HG02943 (cell line): ENCODE measurements at regions not wholly inside any gene's neighbourhood (a gene's known extent, or its start where the extent isn't known, plus 50 kb on each side); places are given as distances from the start of the nearest gene placed in this dataset.
"Not testable (repeated sequence)": the region's sequence is repeated elsewhere in the genome, so short reads cannot be mapped to it uniquely, and the experiment has no call there.

Source experiments
- ATAC-seq: cut with Tn5 transposase; IDR thresholded peaks from one replicate; pipeline ENCODE4 v1.9.1; 2021; ENCODE audit warnings: mild to moderate bottlenecking, low read depth, moderate library complexity; ENCODE audit not compliant: unreplicated experiment

DNA sequence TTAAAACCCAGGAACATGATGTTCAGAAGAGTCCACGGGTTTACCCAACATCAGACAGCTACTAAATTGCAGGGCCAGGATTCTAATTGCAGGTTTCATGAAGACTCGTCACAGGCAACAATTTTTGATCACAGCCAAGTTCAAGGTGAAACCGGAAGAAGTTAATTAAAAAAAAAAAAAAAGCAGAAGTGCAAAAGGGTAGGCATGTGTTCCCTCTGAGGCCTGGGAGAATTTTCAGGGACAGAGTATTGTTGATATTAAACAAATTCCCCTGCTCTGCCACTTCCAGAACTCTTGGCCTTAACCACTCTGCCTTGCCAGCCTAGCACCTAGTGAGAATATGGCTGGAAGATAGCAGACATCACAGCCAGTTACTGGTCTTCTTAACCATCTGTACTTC, 99.4 kb upstream of the TRIB2 start:
- no peak for ATAC-seq

DNA sequence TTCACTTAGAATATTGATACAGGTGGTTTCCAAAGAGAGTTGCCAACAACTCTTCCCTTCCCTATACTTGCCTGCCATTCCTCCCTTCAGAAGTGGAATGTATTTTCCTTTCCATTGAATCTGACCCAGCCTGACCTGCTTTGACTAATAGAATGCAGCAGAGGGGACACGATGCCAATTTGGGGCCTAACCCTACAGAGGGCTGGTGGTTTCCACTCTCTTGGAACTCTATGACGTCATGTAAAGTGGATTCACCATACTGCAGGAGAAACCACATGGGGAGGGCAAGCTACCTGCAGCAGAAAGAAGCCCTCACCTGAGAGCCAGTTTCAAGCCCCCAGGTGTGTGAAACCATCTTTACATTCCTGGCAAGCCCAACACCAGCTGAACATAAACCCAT, 98.9 kb upstream of the TRIB2 start:
- no peak for ATAC-seq

DNA sequence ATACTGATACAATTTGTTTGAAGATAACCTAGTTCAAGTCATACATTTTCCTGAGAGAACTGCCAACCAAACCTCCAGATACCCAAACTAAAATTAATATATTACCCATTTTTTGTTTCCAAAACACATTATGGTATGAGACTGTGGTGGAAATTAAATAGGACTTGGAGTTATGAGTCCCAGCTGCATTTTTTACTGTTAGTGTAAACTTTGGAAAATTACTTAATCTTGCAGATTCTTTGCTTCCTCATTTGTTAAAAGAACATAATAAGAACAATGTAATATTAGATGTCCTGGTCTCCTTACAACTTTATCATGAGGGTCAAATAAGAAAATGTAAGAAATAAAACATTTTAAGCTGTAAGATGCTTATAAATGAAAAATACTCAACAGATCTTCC, 98.2 kb upstream of the TRIB2 start:
- ATAC-seq = no peak

DNA sequence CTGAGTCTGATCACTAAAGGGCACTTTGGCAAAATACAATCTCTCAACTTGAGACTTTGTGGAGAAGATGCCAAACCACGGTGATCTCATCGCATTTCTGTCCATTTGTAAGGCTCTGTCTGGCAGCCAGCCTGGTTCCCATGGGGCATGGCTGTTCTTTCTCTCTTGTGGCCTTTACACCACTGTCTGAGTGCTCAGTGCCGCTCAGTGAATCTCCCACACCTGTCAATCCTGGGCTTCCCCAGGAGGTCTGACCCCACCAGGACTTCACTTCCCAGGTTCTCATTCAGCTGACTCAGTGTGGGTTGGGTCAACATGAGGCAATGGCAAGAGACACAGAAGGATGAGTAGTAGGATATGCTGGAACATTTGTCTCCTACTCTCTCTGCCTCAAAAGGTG, 96.8 kb upstream of the TRIB2 start:
- no peak for ATAC-seq

DNA sequence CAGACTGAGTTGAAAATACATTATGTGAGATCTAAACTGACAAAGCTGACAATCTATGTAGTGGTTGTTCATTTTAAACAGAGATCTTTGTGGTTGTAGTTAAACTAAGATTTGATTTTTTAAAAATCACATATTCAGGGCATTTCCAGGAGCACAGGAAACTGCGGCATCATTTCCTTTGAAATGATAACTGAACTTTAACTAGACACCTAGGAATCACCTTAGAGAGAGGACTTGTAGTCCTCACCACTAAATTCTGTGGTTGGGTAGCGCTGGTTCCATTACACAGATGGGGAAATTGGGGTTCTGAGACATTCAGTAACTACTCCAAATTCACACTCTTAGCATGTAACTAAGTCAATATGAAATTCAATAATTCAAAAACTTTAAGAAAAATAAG, 96.0 kb upstream of the TRIB2 start:
- ATAC-seq = no peak

DNA sequence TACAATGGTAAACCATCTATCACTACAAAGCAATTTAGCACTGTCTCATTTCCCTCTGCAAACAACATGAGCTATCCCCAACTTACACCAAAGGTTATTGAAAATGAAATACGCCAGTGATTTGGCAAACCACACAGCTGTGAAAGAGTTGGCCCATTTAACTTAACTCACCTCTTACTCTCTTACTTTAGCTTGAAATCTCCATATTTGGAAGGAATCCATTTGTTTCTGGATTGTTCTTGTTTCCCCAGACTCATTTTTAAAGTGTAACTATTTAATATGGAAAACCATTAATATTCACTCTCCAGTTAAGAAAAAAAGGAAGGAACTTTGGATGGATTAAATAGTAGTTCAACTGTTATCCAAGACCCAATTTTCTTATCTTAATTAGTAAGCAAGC, 93.7 kb upstream of the TRIB2 start:
- ATAC-seq = no peak

DNA sequence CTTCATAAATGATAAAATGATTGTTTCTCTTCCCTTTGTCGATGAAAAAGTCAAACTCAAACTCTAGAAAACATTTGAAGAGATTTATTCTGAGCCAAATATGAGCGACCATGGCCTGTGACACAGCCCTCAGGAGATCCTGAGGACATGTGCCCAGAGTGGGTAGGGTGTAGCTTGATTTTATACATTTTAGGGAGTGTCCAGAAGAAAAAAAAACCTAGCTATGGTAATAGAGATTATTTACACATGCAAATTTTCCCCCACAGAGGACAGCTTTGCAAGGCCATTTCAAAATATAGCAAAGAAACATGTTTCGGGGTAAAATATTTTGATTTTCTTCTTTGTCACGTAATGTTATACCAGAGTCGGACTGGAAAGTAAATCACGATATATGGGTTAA, 92.4 kb upstream of the TRIB2 start:
- ATAC-seq = no peak

DNA sequence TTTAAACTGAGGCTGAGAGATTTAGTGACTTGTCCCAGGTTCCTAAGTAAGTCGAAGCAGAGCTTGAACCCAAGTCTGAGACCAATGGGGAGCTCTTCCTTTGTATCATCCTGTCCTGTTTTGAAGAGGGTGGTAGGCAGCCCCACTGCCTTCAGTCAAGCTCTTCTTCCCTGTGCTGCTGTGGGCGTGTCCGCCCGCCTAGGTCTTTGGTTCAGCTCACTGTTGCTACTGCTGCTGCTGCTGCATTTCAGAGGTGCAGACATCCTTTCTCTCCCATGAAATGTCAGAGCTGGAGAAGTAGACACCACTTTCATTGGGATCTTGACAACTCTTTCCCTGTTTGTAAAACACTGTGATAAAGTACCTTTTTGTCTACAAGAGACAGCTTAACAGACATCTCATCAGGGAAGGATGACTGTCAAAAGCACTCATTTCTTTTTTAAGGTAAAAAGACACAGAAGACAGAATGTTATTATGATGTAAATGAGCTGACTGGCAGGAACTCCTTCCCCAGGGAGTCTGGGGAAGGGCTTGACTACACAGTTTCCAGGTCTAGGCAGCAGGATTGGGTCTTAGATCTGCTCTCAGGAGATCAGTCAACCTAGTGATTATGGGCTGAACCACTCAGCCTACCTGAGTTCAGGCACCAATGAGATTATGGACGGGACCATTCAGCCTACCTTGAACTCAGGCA, 91.7 kb upstream of the TRIB2 start:
- ATAC-seq = no peak

DNA sequence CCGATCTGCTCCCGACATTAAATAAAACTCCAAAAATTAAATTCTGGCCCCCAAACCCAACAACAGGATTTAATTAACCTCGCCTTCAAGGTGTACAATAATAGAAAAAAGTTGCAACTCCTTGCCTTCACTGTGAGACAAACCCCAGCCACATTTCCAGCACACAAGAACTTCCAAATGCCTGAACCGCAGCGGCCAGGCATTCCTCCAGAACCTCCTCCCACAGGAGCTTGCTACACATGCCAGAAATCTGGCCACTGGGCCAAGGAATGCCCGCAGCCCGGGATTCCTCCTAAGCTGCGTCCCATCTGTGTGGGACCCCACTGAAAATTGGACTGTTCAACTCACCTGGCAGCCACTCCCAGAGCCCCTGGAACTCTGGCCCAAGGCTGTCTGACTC, 88.2 kb upstream of the TRIB2 start:
- ATAC-seq = not testable (repeated sequence)

DNA sequence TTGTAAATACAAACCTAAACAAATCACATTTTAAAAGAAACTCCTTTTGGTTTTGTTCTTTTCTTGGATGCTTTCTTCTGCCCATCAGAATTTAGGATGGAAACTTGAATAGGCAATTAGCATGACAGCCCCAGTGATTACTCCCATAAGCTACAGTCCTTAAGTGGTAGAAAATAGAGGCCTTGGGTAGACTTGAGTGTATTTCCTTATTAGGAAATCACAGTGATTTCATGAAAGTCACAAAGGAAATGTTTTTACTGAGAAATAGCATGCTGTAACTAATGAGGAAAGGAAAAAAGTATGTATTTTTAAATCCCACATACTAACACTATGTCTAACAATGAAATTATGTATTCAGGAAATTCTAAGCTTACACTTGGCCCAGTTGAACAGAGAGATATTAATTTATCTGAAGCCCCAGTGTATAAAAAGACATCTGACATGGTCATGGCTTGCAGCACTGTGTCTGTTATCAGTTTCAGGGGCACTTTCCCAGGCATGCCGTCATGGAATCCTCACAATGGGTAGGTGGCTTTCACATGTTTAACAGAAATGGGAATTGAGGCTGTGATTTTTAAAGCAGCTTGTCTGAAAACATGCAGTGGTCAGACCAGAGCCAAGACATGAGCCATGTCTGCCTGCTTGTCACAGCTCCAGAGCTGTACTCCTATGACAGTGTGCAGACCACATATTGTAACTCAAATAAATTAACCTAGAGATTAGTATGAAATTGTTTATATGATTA, 79.7 kb upstream of the TRIB2 start:
- ATAC-seq = no peak

DNA sequence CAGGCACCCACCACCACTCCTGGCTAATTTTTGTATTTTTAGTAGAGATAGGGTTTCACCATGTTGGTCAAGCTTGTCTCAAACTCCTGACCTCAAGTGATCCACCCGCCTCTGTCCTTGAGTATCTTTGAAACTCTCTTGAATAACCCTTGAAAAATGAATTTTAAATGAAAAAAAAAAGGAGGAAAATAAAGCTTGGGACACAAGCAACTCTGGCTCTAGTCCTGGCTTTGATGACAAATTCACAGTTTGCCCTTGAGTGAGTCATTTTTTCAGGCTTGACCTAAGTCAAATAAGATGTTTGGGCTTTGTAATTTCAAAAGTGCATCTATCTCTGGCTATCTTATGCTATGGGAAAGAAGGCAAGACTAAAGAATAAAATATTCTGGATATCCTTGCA, 79.0 kb upstream of the TRIB2 start:
- ATAC-seq = no peak

DNA sequence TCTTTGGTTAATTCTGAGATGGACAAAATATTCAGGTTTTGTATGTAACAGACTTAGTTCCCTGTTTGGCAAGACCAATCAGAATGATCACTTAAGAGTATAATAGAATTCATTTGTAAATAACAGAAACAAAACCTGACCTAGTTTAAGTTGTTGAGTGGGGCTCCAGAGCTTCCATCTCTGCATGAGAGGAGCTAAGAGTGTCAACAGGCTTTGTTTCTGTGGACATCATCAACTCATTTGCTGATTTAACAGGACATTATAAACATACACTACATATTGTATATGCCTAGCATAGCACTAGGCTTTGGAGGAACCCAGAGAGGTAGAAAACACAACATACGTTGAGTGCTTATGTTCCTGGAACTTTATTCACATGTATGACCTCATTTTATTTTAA, 75.3 kb upstream of the TRIB2 start:
- ATAC-seq = no peak

DNA sequence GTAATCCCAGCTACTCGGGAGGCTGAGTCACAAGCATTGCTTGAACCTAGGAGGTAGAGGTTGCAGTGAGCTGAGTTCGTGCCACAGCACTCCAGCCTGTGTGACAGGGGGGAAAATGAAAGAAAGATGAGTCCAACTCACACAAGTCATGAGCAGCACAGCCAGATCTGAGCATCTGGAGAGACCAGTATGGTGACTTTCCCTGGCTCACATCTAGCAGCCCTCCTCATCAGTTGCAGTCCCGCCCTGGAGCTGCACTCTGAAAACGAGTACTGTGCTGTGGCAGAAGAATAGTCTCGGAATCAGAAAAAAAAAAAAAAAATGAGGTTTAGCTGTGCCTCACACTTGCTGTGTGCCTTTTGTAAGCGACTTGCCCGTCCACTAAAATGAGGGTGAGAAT, 74.4 kb upstream of the TRIB2 start:
- ATAC-seq = no peak

DNA sequence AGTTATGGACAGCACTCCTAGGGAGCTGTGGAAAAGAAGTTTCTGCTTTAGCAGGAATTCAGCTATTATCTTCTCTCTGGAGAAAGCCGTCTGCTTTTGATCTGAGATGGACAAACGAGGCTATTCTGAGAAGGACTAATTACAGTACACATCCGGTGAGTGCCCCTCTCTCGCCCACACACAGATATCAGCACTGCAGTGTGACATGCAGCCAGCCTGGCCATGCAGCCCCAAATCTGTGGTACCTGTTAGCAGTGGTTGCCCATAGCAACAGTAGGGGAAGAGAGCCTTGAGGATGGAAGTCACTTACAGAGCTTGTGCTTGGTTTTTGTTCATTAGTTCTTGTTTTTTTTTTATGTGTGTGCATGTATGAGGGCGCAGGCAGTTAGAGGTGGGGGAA, 73.9 kb upstream of the TRIB2 start:
- ATAC-seq = no peak

DNA sequence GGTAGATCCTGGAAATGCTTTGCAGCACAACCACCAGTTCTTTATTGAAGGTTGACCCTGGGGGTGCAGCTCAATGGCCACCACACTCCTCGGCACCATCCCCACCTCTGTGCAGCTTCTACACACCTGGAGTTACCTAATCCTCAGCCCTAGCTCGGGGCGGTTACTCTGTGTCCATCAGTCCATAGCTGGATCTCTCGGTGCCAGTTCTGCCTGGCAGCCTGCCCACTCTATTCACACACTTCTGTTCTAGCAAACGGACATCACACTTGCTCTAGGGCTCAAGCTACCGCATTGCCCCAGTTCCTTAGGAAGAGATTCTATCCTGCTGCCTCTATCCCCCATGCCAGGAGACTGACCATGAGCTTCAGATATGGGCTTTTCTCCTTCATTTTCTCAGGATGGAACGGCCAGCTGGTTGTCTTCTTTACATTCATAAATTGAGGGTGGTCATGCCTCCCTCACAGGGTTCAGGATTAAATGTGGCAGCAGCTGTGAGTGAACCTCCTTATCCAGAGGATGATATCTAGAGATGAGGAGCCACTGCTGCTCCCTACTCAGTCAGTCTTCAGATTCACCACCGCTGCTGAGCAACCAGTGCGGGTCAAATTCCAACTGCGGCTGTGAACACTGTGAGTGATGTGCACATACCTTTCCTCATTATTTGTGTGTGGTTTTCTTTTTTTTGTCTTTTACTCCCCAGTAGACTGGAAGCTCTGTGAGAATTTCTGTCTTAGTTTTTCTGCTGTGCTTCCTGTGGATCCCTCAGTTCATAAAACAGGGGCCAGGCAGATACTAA, 66.9 kb upstream of the TRIB2 start:
- ATAC-seq = no peak

DNA sequence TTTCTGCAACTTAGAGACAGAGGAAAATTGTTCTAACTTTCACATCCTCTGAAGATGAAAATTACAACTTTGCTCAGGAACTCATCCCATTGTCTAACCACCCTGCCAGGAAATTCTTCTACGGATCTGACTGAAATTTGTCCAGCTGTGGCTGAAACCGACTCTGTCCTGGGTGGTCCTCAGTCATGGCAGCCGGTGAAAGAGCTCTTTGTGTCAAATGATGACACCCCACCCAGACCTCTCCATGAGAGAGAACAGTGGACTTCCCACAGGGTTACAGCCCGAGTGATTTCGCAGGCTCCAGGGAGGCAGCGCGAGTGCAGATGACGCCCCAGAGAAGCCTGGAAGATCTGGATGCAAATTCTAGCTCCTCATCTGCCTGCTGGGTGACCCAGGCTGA, 65.1 kb upstream of the TRIB2 start:
- no peak for ATAC-seq

DNA sequence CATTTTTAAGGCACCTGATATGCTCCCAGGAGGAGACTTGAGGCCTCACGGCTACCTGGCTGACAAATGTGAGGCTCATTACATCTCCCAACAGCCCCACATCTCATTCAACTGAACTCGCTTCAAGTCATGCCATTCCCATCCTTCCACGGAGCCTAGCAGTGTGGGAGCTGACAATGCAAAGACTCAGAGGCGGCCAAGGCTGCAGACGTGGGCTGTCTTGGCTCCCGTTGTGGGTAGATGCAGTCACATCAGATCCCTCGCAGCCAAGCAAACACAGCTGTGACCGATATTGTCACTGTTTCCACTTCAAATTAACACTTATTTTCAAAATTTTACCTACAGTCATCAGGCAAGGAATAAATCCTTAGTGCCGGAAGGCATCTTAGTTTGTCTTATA, 64.0 kb upstream of the TRIB2 start:
- no peak for ATAC-seq

DNA sequence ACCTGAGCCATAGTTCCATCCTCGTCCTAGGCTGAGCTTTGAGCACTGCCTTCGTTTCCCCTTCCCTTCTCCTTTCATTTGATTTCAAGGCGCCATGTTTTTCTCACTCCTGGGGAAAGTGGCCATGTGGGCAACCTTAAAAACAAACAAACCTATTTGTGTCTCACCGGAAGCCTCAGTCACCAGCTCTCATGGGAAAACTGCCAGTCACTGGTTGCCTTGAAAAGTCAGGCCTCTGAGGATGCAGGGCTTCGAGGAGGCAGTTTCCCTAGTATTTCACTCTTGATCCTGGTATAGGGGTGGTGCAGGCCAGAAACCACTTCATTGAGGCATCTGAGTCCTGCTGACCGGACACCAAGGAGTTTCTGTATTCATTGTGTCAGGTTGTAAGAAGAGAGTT, 59.2 kb upstream of the TRIB2 start:
- ATAC-seq = no peak

DNA sequence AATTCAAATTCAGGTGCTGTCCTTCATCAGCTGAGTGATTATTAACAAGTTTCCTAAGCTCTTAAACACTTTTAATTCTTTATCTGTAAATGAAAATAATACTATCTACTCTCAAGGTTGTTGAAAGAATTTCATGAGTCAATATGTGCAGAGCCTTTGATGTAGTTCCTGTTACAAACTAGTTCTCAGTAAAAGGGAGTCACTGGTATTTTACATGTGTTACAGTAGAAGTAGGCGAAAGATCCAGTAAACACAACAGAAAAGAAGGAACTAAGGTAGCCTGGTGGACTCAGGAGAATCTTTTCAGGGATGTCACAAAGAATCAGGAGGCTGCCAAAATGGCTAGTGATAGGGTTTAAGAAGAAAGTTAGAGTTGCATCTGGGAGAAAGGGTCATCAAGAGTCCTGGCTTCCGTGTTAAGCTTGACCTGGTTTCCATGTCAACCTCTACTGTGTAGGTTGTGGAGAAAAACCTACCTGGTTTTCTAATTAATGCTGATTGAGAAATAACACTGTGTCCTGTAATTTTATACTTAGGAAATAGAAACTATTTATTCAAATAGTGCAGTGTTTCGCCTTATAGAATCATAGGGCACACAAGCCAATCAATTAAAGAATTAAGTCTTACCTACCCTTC, 58.3 kb upstream of the TRIB2 start:
- no peak for ATAC-seq

DNA sequence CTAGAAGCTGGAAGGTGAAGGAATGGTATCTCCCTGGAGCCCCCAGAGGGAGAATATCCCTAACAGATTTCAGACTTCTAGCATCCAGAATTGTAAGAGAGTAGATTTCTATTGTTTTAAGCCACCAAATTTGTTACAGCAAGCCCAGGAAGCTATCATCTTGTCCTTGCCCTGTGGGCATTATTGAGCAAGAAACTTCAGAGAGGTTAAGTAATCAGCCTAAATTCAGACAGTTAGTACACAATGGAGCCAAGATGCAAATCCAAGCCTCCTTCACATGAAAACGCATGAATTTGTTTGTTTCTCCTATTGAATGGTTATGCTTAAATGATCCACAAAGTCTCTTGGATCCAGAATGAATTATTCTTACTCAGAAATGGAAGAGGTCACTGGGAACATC, 55.2 kb upstream of the TRIB2 start:
- no peak for ATAC-seq
